HG03025 (cell line): ENCODE measurements at regions not wholly inside any gene's neighbourhood (a gene's known extent, or its start where the extent isn't known, plus 50 kb on each side); places are given as distances from the start of the nearest gene placed in this dataset.
"Not testable (repeated sequence)": the region's sequence is repeated elsewhere in the genome, so short reads cannot be mapped to it uniquely, and the experiment has no call there.

Experiments
- ATAC-seq: cut with Tn5 transposase; IDR thresholded peaks from one replicate; pipeline ENCODE4 v1.9.1; 2021; ENCODE audit warnings: mild to moderate bottlenecking, moderate library complexity; ENCODE audit not compliant: unreplicated experiment, low FRiP score

GRCh38 chr10:37067576-37067975 is 57.8 kb upstream of the ANKRD30A start:
- no peak for ATAC-seq

GRCh38 chr10:37062296-37062695 is 63.1 kb upstream of the ANKRD30A start:
- not testable (repeated sequence) for ATAC-seq

- ATAC-seq = no peak
Measured at GRCh38 chr10:37057261-37057660, 68.1 kb upstream of the ANKRD30A start.

- no peak for ATAC-seq
Measured at GRCh38 chr10:37053476-37053875, 71.9 kb upstream of the ANKRD30A start.

- ATAC-seq = not testable (repeated sequence)
Measured at GRCh38 chr10:37049982-37050381, 75.4 kb upstream of the ANKRD30A start.

GRCh38 chr10:37044319-37044718 is 81.1 kb upstream of the ANKRD30A start:
- not testable (repeated sequence) for ATAC-seq

GRCh38 chr10:37035853-37036252 is 89.5 kb upstream of the ANKRD30A start:
- no peak for ATAC-seq

GRCh38 chr10:37015498-37015897 is 109.9 kb upstream of the ANKRD30A start:
- ATAC-seq = no peak

- no peak for ATAC-seq
Measured at GRCh38 chr10:37010741-37011140, 114.7 kb upstream of the ANKRD30A start.

GRCh38 chr10:37008276-37008675 is 117.1 kb upstream of the ANKRD30A start:
- ATAC-seq = not testable (repeated sequence)

- no peak for ATAC-seq
Measured at GRCh38 chr10:37003126-37003525, 122.3 kb upstream of the ANKRD30A start.

GRCh38 chr10:36995806-36996205 is 129.6 kb upstream of the ANKRD30A start:
- not testable (repeated sequence) for ATAC-seq

- no peak for ATAC-seq
Measured at GRCh38 chr10:36994886-36995285, 130.5 kb upstream of the ANKRD30A start.

GRCh38 chr10:36989233-36989632 is 136.2 kb upstream of the ANKRD30A start:
- ATAC-seq = no peak

GRCh38 chr10:36946598-36946997 is 178.8 kb upstream of the ANKRD30A start:
- ATAC-seq = no peak

- no peak for ATAC-seq
Measured at GRCh38 chr10:36943544-36943943, 181.9 kb upstream of the ANKRD30A start.

- ATAC-seq = no peak
Measured at GRCh38 chr10:36942616-36943015, 182.8 kb upstream of the ANKRD30A start.

- ATAC-seq = no peak
Measured at GRCh38 chr10:36903040-36903439, 222.4 kb upstream of the ANKRD30A start.

GRCh38 chr10:36899652-36900051 is 225.7 kb upstream of the ANKRD30A start:
- no peak for ATAC-seq

- no peak for ATAC-seq
Measured at GRCh38 chr10:36888925-36889573, 236.3 kb upstream of the ANKRD30A start.

GRCh38 chr10:36886303-36886891 is 239.0 kb upstream of the ANKRD30A start:
- no peak for ATAC-seq

- no peak for ATAC-seq
Measured at GRCh38 chr10:36885746-36886145, 239.7 kb upstream of the ANKRD30A start.
